HG02870 (cell line): ENCODE measurements at regions not wholly inside any gene's neighbourhood (a gene's known extent, or its start where the extent isn't known, plus 50 kb on each side); places are given as distances from the start of the nearest gene placed in this dataset.

Experiments
- ATAC-seq: cut with Tn5 transposase; IDR thresholded peaks from one replicate; pipeline ENCODE4 v1.9.1; 2021; ENCODE audit warnings: mild to moderate bottlenecking, moderate library complexity; ENCODE audit not compliant: unreplicated experiment

DNA sequence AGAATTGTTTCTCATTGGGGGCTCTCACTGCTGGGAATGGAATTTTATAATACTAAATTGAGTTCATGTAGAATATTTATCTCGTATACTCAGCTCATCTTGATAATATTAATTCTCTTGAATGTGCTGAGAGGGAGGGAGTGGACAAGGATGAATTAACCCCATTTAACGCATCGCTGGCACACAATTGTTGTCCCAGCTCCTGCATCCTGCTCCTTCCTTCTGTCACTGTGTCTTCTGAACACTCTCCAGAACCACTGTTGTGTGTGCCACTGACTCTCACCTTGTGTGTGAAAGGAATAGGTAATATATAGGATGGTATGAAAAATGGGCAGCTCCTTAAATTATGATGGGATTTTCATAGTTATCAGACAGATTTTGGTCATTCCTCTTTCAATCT is 267.3 kb downstream of the MTRR start:
- no peak for ATAC-seq

DNA sequence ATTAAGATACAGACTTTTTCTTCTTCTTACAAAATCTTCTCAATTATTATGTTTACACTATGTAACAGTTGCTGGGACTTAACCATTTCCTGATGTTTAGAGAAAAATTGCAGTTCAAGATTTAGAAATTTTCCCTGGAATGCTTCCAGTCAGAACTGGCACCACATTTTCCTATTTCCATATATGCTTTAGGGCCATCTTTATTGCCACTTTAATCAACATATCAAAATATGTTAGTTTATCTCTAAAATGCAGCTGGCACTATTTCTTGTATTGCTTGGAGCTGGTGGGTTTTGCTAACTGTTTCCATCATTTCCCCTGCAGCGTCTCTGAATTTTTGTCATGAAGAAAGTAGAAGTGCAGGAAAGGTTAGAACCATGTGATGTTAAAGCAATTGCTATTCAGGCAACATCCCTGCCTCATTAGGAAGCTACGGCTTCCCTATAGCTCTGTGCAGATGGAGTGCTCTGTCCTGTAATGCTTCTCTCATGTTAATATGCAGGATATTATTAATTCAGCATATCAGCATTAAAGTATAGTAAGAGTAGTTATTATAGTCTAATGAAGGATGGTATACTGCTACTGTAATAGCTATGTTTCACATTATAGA is 269.1 kb downstream of the MTRR start:
- ATAC-seq = no peak

DNA sequence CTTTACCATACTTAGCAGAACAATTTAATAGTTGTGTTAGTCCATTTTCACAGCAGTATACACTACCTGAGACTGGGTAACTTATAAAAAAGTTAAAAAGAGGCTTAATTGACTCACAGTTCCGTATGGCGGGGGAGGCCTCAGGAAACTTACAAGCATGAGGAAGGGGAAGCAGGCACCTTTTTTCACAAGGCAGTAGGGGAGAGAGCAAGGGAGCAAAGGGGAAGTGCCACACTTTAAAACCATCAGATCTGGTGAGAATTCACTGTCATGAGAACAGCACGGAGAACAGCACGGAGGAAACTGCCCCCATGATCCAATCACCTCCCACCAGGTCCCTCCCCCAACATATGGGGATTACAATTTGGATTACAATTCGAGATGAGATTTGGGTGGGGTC is 269.9 kb downstream of the MTRR start:
- ATAC-seq = no peak

DNA sequence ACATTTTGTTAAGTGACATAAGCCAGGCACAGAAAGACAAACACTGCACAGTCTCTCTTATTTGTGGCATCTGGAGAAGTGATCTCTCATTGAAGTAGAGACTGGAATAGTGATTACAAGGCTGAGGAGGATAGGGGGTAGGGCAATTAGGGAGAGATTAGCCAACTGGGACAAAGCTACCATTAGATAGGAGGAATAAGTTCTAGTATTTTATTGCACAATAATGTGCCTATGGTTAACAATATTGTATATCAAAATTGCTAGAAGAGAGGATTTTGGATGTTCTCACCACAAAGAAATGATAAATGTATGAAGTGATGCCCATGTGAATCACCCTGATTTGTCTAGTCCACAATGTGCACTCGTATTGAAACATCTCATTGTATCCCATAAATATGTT is 281.8 kb downstream of the MTRR start:
- no peak for ATAC-seq

DNA sequence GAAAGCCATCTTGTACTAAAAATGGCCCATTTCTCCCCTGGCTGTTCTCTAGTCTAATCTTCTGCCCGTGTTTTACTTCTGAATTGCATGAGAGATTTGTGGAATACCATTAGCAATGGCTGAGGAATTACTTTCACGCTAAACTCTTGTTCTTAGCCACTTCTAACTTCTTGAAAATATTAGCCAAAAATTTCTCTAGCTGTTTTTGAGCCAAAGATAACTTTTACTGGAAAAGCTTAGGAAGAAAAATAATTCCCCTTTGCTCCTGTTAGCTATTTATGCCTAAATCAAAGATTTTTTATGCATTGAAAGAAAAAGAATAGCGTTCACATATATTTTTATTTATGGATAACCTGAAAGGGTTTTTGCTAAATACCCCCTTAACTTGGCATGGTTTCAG is 287.8 kb downstream of the MTRR start:
- ATAC-seq = no peak

DNA sequence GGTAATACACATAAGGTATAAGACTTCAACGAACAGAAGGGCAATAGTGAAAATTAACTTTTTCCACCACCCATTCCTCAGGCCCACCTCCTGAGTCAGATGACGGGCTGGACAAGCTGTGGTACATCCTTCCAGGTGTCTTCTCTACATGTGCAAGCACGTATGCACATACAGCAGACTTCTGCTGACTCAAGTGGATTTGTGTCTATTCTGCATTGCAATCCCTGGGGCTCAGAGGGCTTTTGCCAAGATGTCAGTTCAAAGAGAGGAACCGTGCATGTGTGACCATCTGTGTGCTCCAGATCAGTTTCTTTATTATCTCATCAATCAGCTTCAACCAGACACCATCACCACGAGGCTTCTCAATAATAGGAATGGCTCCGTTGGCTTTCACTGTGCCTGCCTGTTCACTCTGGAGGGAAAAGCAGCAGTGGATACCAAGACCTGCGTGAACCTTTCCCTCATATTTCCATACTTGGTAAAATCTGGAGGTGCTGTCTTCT is 288.4 kb downstream of the MTRR start:
- no peak for ATAC-seq

DNA sequence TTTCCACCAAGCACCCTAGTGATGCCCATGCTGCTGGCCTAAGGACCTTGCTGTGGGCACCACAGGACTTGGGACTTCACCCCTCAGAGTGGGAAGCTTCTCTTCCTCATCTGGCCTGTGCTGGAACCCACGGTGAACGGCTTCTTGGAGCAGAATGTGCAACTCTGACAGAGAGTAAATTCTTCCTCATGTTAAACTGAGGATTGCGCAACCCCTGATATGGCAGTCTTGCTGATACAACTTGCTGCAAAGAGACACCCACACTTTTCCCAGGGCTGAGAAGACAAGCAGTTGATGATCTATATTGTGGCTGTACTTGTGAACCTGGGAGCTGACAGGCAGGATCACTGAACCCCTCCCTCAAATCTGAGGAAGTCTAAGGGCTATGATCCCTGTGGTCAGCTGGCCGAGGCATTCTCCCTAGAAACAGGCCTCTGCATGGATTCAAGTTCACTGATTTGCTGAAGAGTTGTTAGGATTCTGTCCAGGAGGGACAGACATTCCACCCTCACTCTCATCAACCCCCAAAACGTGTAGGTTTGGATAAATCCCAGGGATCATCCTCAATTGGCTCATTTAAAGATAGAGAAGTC is 307.2 kb downstream of the MTRR start:
- ATAC-seq = no peak

DNA sequence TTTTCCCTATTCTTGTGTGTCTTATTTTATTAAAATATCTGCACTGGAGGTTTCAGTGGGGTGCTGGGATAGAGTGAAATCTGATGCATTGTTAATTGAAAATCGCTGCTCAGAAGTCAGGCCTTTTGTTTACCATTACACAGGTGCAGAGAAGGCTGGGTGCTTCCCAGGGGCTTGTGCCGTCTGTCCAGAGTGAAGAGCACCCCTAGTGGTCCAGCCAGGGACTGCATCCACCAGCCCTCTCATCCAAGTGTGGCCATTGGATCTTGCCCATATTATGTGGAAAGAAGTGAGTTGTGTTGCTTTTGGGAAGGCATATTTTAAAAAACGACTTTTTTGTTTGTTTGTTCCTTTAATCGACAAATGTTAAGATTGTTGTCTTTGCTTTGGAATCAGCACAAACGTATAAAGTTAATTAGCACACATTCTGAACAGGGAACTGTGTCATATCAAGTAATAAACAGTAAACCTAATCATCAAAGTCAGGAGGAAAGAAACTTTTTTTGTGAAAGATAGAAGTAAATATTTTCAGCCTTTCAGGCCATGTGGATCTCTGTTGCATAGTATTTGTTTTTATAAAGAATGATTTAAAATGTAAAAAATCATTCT is 315.6 kb downstream of the MTRR start:
- peak; percentile 95 for ATAC-seq

DNA sequence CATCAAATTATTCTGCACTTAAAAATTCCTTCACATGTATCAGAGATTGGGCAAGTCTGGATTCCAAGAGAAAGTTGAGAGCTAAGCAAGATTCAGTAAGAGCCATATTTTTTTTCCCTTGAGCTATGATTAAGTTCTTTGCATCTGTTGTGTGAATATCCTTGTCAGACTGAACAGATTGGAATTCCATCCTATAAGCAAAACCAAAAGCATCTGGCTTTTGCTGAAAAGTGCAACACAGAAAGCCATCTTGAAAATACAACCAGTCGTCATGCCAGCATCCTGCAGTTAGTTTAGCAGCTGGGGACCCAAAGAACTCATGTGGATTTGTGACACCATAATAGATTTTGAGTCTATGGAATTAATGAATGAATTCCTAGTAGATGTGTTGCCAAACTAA is 316.9 kb downstream of the MTRR start:
- no peak for ATAC-seq

DNA sequence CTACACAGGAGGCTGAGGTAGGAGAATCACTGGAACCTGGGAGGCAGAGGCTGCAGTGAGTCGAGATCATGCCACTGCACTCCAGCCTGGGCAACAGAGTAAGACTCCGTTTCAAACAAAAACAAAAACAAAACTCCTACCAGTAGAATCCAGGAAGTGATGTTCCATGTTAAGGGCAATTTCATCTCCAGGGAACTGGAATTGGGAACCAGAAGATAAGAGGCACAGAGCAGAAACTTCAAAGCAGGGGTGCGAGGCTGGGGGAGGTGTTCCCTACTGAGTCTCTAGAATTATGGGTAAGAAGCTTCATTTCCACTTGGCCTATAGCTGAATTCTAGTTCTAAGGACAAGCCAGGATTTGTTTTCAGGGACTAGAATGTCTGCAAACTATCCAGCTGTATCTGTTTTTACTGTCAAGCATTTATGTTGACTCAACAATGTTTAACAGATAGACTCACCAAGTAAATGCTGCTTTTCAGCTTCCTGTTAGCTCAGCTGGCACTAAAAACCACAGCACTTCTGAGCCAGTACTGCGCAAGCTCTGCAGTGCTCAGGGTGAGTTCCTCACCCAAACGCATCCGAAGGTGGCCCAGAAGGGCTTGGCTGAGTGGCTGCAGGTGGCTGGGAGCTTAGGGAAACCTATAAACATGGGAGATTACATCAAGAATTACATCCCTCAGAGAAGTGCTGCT is 320.1 kb downstream of the MTRR start:
- ATAC-seq = no peak

DNA sequence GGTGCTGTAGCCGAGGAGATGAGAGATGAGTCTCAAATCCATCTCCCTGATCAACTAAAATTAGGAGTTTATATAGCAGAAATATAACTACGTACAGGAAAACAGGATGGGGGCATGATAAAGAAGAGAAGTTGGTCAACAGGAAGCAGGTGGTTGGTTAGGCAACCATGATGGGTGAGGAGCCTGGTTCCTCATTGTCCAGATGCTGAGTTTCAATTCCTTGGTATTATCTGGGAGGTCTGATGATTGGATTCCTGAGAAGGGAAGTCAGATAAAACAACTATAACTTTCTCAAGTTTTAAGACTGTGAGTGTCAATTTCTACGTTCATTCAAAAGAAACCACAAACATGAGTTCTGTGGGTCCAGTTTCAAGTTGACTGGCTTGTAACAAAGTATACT is 323.9 kb downstream of the MTRR start:
- no peak for ATAC-seq

DNA sequence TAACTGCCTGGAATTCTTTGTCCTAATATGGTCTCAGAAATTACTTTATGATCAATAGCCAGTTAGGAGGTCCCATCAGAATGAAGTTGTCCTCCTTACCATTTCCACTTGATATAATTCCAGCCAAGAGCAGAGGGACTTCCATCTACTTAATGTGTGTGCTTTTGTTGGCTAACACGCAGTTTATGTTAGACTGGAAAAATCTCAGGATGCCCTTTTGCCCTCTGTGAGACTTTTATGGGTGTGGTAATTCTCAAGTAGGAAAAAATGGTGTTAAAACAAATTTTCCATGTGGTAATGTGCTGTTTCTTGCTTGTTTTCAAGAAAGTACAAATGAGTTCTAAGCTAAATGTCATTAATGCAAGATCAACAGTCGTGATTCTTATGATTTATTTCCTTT is 327.1 kb downstream of the MTRR start:
- ATAC-seq = no peak

DNA sequence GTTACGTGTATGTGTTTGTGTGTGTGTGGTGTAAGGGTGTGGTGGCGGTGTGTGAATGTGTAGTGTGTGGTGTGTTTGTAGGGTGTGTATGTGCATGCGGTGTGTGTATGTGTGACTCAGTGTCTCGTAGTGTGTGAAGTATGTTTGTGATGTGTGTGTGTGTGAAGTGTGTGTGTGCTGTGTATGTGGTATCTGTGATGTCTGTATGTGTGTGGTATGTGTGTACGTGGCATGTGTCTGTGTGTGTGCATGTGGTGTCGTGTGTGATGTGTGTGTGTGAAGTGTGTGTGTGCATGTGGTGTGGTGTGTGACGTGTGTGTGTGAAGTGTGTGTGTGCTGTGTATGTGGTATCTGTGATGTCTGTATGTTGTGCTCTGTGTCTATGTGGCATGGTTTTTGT is 339.4 kb downstream of the MTRR start:
- ATAC-seq = no peak

DNA sequence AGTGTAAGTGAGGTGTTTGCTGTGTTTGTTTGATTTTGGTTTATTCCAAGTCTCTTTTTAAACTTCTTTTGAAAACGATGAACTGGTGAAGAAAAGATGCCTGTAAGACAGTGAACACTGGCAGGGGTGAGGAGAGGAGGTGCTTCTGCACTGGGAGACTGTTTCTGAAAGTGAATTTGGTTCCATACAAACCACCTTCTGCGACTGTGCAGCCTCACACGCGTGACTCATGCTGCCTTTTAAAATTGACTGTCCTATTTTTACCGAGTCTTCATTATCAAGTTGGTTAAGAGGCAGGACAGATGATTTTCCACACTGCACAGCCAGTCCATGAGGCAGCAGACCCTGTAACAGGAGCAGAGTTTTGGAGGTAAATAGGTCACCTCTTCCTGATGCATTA is 340.6 kb downstream of the MTRR start:
- ATAC-seq = no peak

DNA sequence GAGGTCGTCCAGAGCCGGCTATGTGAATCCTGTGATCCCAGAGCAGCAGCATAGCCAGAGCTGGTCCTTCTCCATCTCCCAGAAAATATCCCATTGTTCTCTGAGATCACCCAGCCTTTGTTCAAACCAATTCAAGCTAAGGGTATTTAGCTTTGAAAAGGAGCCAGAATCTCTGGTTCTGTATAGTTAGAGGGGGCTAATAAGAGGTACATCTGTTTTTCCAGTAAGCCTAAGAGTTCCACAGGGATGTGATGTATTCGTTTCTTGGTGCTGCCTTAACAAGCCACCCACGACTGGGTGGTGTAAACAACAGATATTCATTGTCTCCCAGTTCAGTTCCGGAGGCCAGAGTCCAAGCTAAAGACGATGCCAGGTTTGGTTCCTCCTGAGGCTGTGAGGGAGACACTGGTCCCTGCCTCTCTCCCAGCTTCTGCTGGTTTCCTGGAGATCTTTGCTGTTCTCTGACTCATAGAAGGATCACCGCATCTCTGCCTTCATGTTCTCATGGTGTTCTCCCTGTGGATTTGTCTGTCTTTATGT is 344.8 kb downstream of the MTRR start:
- no peak for ATAC-seq

DNA sequence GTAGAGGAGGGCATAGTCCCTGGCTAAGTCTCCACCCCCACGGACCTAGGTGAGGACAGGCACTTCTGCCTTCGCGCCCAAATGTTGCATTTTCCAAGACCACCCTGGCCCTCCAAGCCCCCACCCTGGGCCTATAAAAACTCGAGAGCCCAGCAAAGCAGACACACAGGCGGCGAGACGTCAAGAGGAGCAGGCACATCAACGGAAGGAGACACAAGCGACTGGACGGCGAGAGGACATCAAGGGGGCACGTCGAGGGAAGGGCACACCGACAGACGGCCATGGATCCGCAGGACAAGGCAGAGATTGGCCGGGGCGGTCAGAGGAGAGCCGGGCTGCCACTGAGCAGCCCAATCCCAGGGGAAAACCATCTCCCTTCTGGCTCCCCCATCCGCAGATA is 348.0 kb downstream of the MTRR start:
- ATAC-seq = no peak

DNA sequence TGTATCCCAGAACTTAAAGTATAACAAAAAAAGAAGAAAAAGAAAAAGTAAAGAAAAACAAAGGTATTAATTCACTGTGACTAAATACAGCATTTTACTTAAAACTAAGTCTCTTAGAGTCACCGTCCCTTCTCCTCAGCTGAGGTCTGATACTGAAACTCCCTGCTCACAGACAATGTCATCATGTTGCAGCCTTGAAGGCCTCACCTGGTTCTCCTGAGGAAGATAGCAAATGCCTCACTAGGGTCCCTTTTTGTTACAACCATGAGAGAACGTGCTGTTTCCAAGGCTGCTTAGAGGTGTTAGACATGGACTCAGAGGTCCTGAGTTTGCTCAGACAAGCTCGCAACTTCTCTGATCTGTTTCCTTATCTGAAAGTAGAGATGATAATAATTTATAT is 357.2 kb downstream of the MTRR start:
- ATAC-seq = no peak

DNA sequence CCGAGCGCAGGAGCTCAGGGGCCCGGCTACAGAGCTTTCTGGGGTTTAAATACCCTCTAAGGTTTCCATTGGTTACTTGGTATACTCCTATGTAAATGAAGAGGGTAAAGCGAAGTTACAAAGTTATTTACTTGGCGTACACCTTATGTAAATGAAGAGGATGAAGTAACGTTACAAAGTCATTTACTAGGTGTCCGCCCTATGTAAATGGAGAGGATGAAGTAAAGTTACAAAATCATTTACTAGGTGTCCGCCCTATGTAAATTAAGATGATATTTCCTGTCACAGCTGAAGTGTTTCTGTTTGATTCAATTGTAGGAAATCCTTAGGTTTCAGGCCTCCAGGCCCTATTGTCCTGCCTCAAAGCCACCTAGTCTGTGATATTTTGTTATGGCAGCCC is 358.2 kb downstream of the MTRR start:
- no peak for ATAC-seq

DNA sequence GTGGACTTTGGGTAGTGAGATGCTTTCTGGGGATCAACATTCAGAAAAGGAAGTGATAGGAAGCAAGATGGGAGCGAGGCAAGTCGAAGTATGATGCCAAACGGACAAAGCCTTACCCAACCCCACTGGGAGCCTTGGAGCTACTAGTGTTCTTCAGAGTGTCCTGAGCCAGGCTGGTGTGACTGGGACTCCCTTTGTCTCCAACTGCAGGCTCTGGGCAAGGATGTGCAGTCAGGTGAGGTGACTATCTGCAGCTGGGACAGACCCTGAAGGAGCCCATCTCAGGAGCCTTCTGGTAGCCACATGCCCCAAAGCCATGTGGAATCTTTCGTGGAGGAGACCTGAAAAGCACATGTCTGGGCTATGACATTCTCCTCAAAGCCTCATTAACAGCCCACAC is 360.6 kb downstream of the MTRR start:
- no peak for ATAC-seq

DNA sequence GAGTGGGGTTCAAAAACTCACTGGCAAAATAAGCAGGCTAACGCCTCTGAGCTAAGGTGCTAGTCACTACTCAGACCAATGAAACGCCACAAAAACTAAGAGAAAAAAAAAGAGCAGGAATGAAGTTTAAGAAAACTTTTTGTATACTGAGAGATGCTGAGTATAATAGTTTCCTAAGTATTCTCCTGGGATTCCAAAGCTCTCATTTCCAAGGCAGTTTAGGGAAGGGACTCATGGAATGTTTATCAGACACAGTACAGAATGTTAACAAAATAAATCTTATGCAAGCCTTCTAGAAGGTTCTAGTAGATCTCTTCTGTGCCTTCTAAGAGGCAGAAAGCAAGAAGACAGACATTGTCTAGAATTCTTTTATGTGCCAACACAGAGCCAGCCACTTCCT is 361.9 kb downstream of the MTRR start:
- no peak for ATAC-seq

DNA sequence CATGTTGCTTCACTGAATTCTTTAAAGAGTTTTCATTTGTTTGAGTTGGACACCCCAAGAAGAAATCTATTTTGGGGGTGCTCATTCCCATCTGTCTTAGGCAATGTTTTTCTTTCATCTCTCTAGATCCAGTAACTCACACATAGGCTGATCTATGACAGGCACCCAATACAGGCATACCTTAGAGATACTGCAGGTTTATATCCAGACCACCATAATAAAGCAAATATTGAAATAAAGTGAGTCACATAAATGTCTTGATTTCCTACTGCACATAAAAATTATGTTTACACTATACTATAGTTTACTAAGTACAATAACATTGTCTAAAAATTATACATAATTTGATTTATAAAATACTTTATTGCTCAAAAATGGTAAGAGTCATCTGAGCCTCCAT is 364.5 kb downstream of the MTRR start:
- ATAC-seq = no peak
